ENCODE measurements at regions not wholly inside any gene's neighbourhood (a gene's known extent, or its start where the extent isn't known, plus 50 kb on each side); places are given as distances from the start of the nearest gene placed in this dataset.

- no peak for DNase-seq (ENCODE audit: low spot score)
These were observed 80.4 kb upstream of the MGAT5 start for GRCh38 chr2:134173338-134174016.

DNA sequence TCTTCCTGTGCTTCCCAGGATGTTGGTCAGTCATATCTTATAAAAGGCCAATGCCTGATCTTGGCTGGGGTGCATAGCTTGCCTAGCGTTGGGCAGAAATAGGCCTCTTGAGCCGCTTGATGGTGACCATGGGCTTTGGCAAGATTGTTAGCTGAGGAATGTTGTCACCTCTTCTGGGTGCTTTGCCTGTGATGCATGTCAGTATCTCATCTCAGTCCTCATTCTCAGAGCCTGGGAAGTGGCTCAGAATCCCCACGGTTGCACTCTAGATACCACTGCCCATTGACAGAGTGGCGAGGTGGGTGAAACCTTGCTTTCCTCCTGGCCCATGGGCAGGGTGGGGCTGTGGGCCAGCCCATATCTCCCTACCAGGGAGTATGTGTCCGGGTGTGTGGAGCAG, 79.2 kb upstream of the MGAT5 start:
- DNase-seq (ENCODE audit: low spot score), result no peak

- no peak for DNase-seq (ENCODE audit: low spot score)
These were observed 78.0 kb upstream of the MGAT5 start for GRCh38 chr2:134175834-134176233.

- no peak for DNase-seq (ENCODE audit: low spot score)
These were observed 76.4 kb upstream of the MGAT5 start for GRCh38 chr2:134177351-134177931.

DNA sequence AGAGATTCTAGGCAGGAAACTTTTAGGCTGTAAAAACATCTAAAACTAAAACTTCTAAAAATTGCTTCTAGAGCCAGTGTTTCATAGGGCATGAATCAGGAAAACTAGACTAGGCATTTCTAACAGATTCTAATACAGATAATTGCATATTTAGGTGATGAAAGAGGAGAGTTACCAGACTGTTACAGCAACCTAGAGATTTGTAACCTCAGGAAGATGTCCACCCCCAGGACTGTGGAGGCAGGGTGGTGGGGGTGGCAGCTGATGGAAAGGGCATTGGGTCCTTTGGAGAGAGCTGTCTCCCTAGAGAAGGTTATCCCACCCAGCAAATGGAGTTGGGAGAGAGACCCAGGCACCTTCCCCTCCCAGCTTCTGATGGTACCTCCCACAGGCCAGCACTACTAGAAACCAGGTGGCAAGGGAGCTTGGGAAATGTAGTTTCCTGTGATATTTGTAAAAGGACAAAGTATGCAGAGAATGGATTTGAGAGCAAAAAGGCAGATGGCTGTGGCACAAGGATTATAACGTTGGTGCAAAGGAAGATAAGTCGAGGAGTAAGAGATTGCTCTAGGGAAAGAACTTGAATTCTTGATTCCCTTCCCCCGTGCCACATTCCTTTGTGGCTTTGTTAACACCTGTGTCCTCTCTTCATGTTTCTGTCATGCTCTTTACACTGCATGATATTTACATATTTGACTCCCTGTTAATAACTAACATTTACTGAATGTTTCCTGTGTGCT, 75.6 kb upstream of the MGAT5 start:
- DNase-seq (ENCODE audit: low spot score), result no peak

- no peak for DNase-seq (ENCODE audit: low spot score)
These were observed 72.7 kb upstream of the MGAT5 start for GRCh38 chr2:134181219-134181618.

GRCh38 chr2:134183679-134184078, 70.2 kb upstream of the MGAT5 start:
- no peak for DNase-seq (ENCODE audit: low spot score)

GRCh38 chr2:134185639-134186038, 68.2 kb upstream of the MGAT5 start:
- DNase-seq (ENCODE audit: low spot score), result no peak

DNA sequence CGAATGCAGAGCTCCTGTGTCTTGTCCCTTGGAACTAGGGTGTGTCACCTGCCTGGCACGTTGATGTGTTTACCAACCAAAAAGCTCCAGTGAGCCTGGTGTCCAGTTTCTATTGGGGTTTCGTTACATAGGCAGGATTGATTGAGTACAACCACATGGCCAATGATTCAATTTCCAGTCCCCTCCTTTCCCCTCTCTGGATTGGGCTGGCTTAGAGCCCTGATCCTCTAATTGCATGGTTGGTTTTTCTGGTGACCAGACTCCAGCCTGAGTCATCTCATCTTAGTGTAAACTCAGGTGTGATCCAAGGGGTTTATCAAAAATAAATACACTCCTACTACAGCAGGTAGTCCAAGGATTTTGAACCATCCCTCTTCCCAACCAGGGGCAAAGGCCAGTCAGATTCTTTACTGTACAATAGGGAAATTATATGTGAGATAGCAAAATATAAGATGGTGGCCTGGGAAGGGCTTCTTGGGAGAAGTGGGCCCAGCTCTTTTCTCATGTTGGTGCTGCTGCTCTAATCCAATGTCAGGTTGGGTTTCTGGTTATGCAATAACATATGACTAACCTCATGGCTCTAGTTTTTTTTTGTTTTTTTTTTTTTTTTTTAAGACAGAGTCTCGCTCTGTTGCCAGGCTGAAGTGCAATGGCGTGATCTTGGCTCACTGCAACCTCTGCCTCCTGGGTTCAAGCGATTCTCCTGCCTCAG, 64.7 kb upstream of the MGAT5 start:
- DNase-seq (ENCODE audit: low spot score), result no peak

GRCh38 chr2:134190062-134190806, 63.6 kb upstream of the MGAT5 start:
- no peak for DNase-seq (ENCODE audit: low spot score)

GRCh38 chr2:134190807-134191203, 63.1 kb upstream of the MGAT5 start:
- DNase-seq (ENCODE audit: low spot score), result no peak

DNA sequence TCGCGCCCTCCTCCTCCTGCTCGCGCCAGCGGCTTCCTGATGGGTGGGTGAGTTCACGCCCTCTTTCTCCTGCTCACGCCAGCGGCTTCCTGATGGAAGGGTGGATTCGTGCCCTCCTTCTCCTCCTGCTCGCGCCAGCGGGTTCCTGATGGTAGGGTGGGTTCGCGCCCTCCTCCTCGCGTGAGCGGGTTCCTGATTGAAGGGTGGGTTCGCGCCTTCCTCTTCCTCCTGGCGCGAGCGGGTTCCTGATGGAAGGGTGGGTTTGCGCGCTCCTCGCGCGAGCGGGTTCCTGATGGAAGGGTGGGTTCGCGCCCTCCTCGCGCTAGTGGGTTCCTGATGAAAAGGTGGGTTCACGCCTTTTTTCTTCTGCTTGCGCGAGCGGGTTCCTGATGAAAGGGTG, 62.0 kb upstream of the MGAT5 start:
- no peak for DNase-seq (ENCODE audit: low spot score)

DNA sequence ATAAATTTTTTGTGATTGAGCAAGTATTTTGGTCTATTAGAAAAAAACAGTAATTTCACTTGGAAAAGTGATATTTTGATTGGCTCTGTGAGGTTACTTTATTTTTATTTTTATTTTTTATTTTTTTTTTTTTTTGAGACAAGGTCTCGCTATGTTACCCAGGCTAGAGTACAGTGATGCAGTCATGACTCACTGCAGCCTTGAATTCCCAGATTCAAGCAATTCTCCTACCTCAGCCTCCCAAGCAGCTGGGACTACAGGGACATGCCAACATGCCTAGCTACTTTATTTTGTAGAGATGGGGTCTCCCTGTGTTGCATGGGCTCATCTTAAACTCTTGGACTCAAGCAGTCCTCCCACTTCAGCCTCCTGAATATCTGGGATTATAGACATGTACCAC, 60.9 kb upstream of the MGAT5 start:
- no peak for DNase-seq (ENCODE audit: low spot score)

- DNase-seq (ENCODE audit: low spot score), result no peak
These were observed 59.4 kb upstream of the MGAT5 start for GRCh38 chr2:134194519-134194918.

DNA sequence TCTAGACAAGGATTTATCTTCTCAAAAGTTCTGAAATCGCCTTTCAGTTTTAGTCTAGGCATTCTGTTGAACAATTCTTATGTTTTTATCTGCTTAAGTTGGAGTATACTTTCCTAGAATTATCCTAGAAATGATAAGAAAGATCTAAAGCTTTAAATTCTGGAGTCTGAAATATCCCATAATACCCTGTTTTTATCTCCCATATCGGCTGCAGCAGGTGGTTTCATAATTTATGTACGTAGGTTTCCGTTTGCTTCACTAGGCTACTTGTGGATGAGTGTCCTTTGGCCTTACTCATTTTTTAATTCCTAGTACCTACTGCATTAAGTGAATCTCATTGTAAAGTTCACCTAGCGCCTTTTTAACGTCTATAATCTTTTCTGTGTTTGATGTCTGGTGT, 58.5 kb upstream of the MGAT5 start:
- DNase-seq (ENCODE audit: low spot score), result no peak

GRCh38 chr2:134197445-134197844, 56.4 kb upstream of the MGAT5 start:
- DNase-seq (ENCODE audit: low spot score), result no peak

DNA sequence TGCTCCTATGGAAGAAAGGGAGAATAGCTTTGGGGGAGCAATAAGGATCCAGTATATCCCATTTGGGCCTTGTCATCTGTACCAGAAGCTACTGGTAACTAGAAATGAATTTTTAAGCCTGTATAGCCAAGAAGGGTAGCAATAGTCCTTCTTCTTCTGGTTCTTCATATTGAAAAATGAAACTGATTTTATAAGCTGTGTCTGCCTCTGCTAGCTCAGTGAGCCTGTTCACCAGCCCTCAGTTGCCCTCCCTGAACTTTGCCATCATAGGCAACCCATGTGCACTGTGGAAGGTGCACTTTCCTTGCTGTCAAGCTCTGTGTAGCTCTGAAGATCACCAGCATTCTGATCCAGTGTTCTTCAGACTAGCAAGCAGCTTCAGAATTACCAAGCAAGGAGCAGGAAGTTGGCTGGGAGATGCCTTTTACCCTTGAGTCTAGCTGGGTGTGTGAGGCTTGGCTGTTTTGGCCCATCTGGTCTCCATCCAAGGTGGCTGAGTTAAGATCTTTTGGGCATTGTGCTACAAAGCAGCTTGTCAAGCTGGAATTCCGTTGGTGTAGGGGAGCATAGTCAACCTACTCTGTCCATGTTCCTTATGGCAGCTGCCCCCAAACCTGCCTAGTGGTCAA, 55.8 kb upstream of the MGAT5 start:
- no peak for DNase-seq (ENCODE audit: low spot score)

- DNase-seq (ENCODE audit: low spot score), result no peak
These were observed 54.7 kb upstream of the MGAT5 start for GRCh38 chr2:134199123-134199522.

DNA sequence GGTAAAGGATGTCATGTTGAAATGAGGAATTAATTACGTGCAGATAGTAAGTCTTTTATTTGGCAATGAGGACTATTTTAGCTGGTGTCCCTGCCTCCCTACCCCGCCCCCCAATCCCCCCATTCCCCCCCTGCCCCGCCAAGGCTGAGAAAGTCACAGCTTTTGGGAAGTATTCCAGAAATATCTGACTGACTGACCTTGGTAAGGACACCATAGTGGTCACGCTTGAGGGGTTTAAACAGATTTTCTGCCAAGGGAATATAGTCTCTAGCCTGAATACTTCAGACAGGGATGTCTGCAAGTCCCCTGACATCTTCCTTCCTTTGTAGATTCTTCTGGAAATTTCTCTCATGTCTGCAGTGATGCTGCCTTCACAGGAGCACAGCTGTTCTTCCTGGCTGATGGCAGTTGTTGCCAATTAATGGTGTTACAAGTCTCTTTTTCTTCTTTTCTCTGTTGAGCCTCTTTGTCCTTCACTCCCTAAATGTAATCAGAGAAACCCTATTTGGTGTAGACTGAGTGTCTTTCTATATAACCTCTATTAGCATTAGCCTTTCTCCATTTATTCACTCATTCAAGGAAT, 53.7 kb upstream of the MGAT5 start:
- DNase-seq (ENCODE audit: low spot score), result no peak

DNA sequence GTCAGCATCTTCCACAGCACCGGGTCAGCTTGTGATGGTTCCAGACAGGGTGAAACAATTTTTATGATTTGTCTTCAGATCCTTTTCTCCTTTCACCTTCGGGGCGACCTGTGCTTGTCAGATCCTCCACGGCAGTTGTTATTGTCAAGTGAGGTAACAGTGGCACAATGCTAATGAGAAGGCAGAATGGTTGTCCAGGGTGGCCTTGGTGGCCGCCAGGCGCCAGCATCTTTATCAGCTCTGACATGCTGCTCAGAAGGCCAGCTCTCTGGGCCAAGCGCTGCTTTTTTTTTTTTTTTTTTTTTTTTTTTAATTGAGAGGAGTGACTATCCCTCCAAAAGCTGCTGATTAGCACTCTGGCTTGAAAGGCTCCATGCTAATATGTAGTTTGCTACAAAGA, 52.3 kb upstream of the MGAT5 start:
- DNase-seq (ENCODE audit: low spot score), result no peak

DNA sequence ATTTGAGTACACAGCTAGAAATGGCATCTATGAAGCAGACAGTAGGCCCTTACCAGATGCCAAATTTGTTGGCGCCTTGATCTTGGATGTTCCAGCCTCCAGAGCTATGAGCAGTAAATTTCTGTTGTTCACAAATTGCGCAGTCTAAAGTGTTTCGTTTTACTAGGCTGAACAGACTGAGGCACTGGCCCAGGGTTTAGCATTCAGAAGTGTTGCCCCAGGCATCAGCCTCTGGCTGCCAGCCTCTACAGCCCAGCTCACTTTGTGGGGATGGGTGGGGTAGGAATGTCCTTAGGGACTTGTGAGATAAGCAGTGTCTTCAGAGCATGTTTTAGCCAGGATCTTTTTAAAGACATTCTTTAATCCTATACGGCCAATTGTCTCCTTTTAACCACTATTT, 51.5 kb upstream of the MGAT5 start:
- DNase-seq (ENCODE audit: low spot score), result no peak
